Stimulated activated CD8-positive, alpha-beta memory T cell treated with anti-CD3 and anti-CD28 coated beads, Interleukin-7, amount 100 ng/mL, for 1 hour (primary cell): ENCODE measurements at regions not wholly inside any gene's neighbourhood (a gene's known extent, or its start where the extent isn't known, plus 50 kb on each side); places are given as distances from the start of the nearest gene placed in this dataset.
"Not testable (repeated sequence)": the region's sequence is repeated elsewhere in the genome, so short reads cannot be mapped to it uniquely, and the experiment has no call there.

ENCODE experiments used
- DNase-seq, 2 donors: peaks; one replicate each; pipeline ENCODE4 v3.0.0-alpha.2; 2020; ENCODE audit warnings: low read depth in 2 of 2

GRCh38 chr1:146510248-146510983, 281.6 kb upstream of the NOTCH2NLA start:
- not testable (repeated sequence) for DNase-seq

GRCh38 chr1:146504121-146504520, 275.3 kb upstream of the NOTCH2NLA start:
- DNase-seq = not testable (repeated sequence)

- not testable (repeated sequence) for DNase-seq
These were observed 258.7 kb upstream of the NOTCH2NLA start for GRCh38 chr1:146487555-146487954.

GRCh38 chr1:146487155-146487554, 258.3 kb upstream of the NOTCH2NLA start:
- not testable (repeated sequence) for DNase-seq

- not testable (repeated sequence) for DNase-seq
These were observed 257.6 kb upstream of the NOTCH2NLA start for GRCh38 chr1:146486300-146487014.

GRCh38 chr1:146484195-146484594, 255.4 kb upstream of the NOTCH2NLA start:
- not testable (repeated sequence) for DNase-seq

GRCh38 chr1:146479188-146479587, 250.4 kb upstream of the NOTCH2NLA start:
- not testable (repeated sequence) for DNase-seq

GRCh38 chr1:146478125-146478720, 249.4 kb upstream of the NOTCH2NLA start:
- peak; percentile 3 to 14 for DNase-seq

- DNase-seq = not testable (repeated sequence)
These were observed 246.3 kb upstream of the NOTCH2NLA start for GRCh38 chr1:146475086-146475485.

- DNase-seq = not testable (repeated sequence)
These were observed 245.4 kb upstream of the NOTCH2NLA start for GRCh38 chr1:146474216-146474615.

- DNase-seq = peak; percentile 41 to 64
These were observed 243.5 kb upstream of the NOTCH2NLA start for GRCh38 chr1:146472192-146472861.

- not testable (repeated sequence) for DNase-seq
These were observed 231.1 kb upstream of the NOTCH2NLA start for GRCh38 chr1:146459939-146460338.

- not testable (repeated sequence) for DNase-seq
These were observed 230.5 kb upstream of the NOTCH2NLA start for GRCh38 chr1:146459308-146459707.

GRCh38 chr1:146448877-146449246, 220.0 kb upstream of the NOTCH2NLA start:
- DNase-seq = not testable (repeated sequence)

- DNase-seq = peak; percentile 32 to 45
These were observed 219.5 kb upstream of the NOTCH2NLA start for GRCh38 chr1:146448212-146448876.

- DNase-seq = not testable (repeated sequence)
These were observed 215.0 kb upstream of the NOTCH2NLA start for GRCh38 chr1:146443871-146444222.

- not testable (repeated sequence) for DNase-seq
These were observed 214.5 kb upstream of the NOTCH2NLA start for GRCh38 chr1:146443088-146443870.

GRCh38 chr1:146438543-146438942, 209.7 kb upstream of the NOTCH2NLA start:
- DNase-seq = not testable (repeated sequence)

- DNase-seq = not testable (repeated sequence)
These were observed 187.8 kb upstream of the NOTCH2NLA start for GRCh38 chr1:146416642-146417041.

- not testable (repeated sequence) for DNase-seq
These were observed 186.2 kb upstream of the NOTCH2NLA start for GRCh38 chr1:146415017-146415416.

- DNase-seq = not testable (repeated sequence)
These were observed 185.1 kb upstream of the NOTCH2NLA start for GRCh38 chr1:146413911-146414310.
